GM12874 (cell line): ENCODE measurements at regions not wholly inside any gene's neighbourhood (a gene's known extent, or its start where the extent isn't known, plus 50 kb on each side); places are given as distances from the start of the nearest gene placed in this dataset.

Experiments used
- TF ChIP-seq, protein P1 (sequence below): IDR thresholded peaks from 2 replicates; pipeline ENCODE4 v1.5.1; 2011; ENCODE audit warnings: low read depth, mild to moderate bottlenecking, control low read depth, low read length, moderate library complexity; ENCODE audit not compliant: insufficient read depth

DNA sequence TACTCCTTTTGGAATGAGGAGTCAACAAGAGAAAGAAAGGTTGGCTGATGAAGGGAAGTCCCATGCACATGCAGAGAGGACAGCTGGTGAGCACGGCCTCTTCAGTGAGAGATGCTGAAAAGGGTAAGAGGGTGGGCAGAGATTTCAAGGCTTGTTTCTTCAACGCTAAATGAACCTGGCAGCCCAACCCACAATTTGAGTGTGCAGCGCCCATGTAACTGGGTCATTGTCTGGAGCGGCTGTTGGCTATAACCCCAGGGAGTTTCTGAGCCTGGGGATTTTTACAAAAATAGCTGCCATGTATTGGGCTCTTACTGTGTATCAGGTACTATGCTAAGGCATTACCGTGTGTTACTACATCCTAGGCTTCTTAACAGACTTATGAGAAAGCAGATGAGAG is 594.1 kb downstream of the ETS1 start:
- TF ChIP-seq, protein P1, sequence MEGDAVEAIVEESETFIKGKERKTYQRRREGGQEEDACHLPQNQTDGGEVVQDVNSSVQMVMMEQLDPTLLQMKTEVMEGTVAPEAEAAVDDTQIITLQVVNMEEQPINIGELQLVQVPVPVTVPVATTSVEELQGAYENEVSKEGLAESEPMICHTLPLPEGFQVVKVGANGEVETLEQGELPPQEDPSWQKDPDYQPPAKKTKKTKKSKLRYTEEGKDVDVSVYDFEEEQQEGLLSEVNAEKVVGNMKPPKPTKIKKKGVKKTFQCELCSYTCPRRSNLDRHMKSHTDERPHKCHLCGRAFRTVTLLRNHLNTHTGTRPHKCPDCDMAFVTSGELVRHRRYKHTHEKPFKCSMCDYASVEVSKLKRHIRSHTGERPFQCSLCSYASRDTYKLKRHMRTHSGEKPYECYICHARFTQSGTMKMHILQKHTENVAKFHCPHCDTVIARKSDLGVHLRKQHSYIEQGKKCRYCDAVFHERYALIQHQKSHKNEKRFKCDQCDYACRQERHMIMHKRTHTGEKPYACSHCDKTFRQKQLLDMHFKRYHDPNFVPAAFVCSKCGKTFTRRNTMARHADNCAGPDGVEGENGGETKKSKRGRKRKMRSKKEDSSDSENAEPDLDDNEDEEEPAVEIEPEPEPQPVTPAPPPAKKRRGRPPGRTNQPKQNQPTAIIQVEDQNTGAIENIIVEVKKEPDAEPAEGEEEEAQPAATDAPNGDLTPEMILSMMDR = no peak

DNA sequence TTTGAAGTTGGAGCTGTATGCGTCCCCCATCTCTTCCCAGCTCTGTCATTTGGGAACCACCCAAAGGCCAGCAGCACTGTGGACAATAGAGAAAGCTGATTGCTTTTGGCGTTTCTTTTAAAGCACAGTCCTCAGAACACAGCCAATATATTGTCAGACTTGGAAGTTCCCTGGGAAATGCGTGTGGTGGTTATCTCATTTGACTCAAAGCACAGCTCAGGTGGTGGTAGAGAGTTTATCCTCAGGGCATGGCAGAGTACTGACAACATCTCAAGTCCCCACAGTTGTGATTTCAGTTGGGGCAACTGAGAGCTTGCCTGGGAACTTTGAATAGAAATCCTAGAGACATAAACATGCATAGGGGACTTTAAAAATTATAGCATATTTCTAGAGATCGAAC is 601.3 kb downstream of the ETS1 start:
- TF ChIP-seq, protein P1 = no peak

GRCh38 chr11:127972816-127973215 is 614.5 kb downstream of the ETS1 start:
- TF ChIP-seq, protein P1 = no peak

DNA sequence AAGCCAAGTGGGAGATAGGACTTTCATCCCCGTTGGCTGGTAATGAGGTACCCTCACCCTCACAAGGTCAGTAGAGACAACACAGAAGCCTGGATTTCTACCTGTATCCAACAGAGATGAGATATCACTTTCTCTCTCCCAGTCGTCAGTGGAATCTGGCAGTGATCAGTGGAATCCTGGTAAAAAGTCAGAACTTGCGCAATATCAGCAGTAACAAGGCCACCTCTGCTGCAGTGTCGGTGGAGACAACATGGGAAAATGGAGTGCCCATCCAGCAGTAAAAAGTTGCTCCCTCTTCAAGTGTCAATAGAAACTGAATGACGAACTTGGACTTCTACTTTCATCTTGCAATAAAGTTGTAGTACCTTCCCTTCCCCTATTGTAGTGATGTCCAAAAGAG is 615.9 kb downstream of the ETS1 start:
- TF ChIP-seq, protein P1 = no peak

DNA sequence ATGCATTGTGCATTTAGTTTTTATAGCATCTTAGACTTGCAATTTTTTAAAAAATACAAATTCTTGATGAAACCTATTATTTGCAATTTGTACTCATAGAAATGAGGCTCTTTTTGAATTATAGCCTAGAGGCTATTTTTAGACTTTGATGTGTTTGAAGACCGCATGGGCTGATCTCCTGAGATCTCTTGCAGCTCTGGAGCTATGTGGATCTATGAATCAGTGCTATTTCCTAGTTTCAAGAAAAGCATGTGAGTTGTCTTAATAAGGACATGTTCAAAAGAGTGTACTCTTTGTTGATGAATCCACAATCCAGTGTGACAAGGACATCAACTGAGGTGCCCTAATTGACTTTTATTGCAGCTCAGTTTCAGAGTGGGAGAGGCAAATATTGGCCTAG is 620.5 kb downstream of the ETS1 start:
- TF ChIP-seq, protein P1 = no peak

GRCh38 chr11:127965939-127966668 is 621.3 kb downstream of the ETS1 start:
- TF ChIP-seq, protein P1 = no peak

DNA sequence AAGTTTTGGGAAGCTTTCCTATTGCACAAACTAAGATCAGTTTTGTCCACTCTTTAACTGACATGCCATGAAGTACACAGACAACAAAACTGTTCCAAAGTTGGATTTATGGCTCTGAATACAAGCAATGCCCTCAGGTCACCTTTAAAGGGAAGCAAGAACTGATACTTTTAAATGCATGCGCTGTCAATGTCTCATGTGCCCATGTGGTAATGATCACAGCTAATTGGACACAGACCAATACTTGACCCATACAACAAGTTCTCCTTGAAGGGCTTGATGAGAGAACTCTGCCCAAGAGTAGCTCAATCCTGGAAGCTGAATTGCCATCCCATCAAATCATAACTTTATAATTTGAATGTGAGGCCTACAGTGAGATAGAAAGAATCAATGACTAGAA is 624.9 kb downstream of the ETS1 start:
- TF ChIP-seq, protein P1 = no peak
